NT2/D1 (cell line): ENCODE measurements at regions not wholly inside any gene's neighbourhood (a gene's known extent, or its start where the extent isn't known, plus 50 kb on each side); places are given as distances from the start of the nearest gene placed in this dataset.

ENCODE experiments used
- SUZ12 ChIP-seq: IDR thresholded peaks from 2 replicates; pipeline ENCODE4 v1.6.1; 2011; ENCODE audit not compliant: insufficient read length, insufficient read depth; ENCODE audit errors: extremely low read depth
- ZNF274 ChIP-seq: IDR thresholded peaks from 2 replicates; pipeline ENCODE4 v1.6.1; 2011; ENCODE audit warnings: mild to moderate bottlenecking, low read depth, low read length

DNA sequence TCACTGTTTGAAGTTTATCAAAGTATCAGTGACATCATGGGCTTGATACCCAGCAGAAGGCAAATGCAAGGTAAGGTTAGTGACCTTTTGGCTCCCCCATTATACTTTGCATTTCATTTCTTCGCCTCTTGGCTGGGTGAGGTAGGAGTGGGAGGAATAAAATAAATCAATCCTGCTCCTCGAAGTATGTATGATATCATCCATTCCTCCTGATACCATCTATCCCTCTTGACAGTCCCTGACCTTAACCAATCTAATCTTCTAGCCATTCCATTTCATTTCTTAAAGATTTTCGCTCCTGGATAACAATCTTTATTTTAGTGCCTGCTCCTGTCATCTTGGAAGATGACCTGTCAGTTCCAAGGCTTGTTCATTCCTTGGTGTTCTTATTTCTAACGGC lies 1083.3 kb downstream of the NXPH1 start:
- TF ChIP-seq ZNF274 (no peak), SUZ12 (no peak)
